HG03378 (cell line): ENCODE measurements at regions not wholly inside any gene's neighbourhood (a gene's known extent, or its start where the extent isn't known, plus 50 kb on each side); places are given as distances from the start of the nearest gene placed in this dataset.

Experiments used
- ATAC-seq: cut with Tn5 transposase; IDR thresholded peaks from one replicate; pipeline ENCODE4 v1.9.1; 2021; ENCODE audit warnings: mild to moderate bottlenecking, moderate library complexity; ENCODE audit not compliant: unreplicated experiment

- no peak for ATAC-seq
These were observed 139.1 kb upstream of the GMDS start for GRCh38 chr6:2384528-2384927.

- no peak for ATAC-seq
These were observed 136.7 kb upstream of the GMDS start for GRCh38 chr6:2381872-2382661.

- no peak for ATAC-seq
These were observed 133.7 kb upstream of the GMDS start for GRCh38 chr6:2378891-2379652.

- ATAC-seq, result no peak
These were observed 132.7 kb upstream of the GMDS start for GRCh38 chr6:2378046-2378657.

- ATAC-seq, result no peak
These were observed 131.3 kb upstream of the GMDS start for GRCh38 chr6:2376429-2377355.

- no peak for ATAC-seq
These were observed 130.0 kb upstream of the GMDS start for GRCh38 chr6:2375443-2375842.

- no peak for ATAC-seq
These were observed 124.2 kb upstream of the GMDS start for GRCh38 chr6:2369606-2370005.

GRCh38 chr6:2363211-2363610 is 117.8 kb upstream of the GMDS start:
- no peak for ATAC-seq

- ATAC-seq, result no peak
These were observed 115.8 kb upstream of the GMDS start for GRCh38 chr6:2361195-2361594.

GRCh38 chr6:2360716-2361115 is 115.3 kb upstream of the GMDS start:
- no peak for ATAC-seq

GRCh38 chr6:2360126-2360525 is 114.7 kb upstream of the GMDS start:
- no peak for ATAC-seq

GRCh38 chr6:2355150-2355549 is 109.7 kb upstream of the GMDS start:
- no peak for ATAC-seq

GRCh38 chr6:2354138-2354491 is 108.7 kb upstream of the GMDS start:
- no peak for ATAC-seq

- no peak for ATAC-seq
These were observed 108.2 kb upstream of the GMDS start for GRCh38 chr6:2353412-2354137.

- ATAC-seq, result no peak
These were observed 106.5 kb upstream of the GMDS start for GRCh38 chr6:2351807-2352431.

- ATAC-seq, result no peak
These were observed 105.7 kb upstream of the GMDS start for GRCh38 chr6:2351090-2351489.

- no peak for ATAC-seq
These were observed 100.7 kb upstream of the GMDS start for GRCh38 chr6:2346078-2346477.

- ATAC-seq, result no peak
These were observed 99.0 kb upstream of the GMDS start for GRCh38 chr6:2344319-2344905.

GRCh38 chr6:2327591-2327990 is 82.2 kb upstream of the GMDS start:
- no peak for ATAC-seq
